Loucy (cell line): ENCODE measurements at regions not wholly inside any gene's neighbourhood (a gene's known extent, or its start where the extent isn't known, plus 50 kb on each side); places are given as distances from the start of the nearest gene placed in this dataset.

Source experiments
- H2AFZ ChIP-seq: fragments of 200-600 bp; sonication (generic); 2 replicates; pipeline ENCODE4 v1.6.0; 2016; ENCODE audit warnings: antibody characterized with exemption, mild to moderate bottlenecking, low read length, moderate library complexity
- H3F3A ChIP-seq: fragments of 200-600 bp; 2 replicates; pipeline ENCODE4 v1.6.0; 2016; ENCODE audit warnings: antibody characterized with exemption, low read depth, mild to moderate bottlenecking
- H3K27me3 ChIP-seq: fragments of 200-600 bp; sonication (generic); 2 replicates; pipeline ENCODE4 v1.6.1; 2014; ENCODE audit warnings: low read length, mild to moderate bottlenecking; ENCODE audit not compliant: insufficient read depth, poor library complexity, severe bottlenecking
- H3K36me3 ChIP-seq: fragments of 200-600 bp; sonication (generic); 2 replicates; pipeline ENCODE4 v1.6.1; 2016; ENCODE audit warnings: low read length; ENCODE audit not compliant: insufficient read depth
- H3K4me1 ChIP-seq: fragments of 200-600 bp; sonication (generic); 2 replicates; pipeline ENCODE4 v1.5.1; 2014; ENCODE audit warnings: low read length, mild to moderate bottlenecking; ENCODE audit not compliant: insufficient read depth, poor library complexity, severe bottlenecking
- H3K4me2 ChIP-seq: fragments of 200-600 bp; sonication (generic); 2 replicates; pipeline ENCODE4 v1.6.0; 2014; ENCODE audit warnings: antibody characterized with exemption, low read length, low read depth, mild to moderate bottlenecking; ENCODE audit not compliant: poor library complexity, severe bottlenecking
- H3K4me3 ChIP-seq: fragments of 200-600 bp; sonication (generic); 2 replicates; pipeline ENCODE4 v1.5.1; 2014; ENCODE audit warnings: low read length, mild to moderate bottlenecking, mixed read lengths; ENCODE audit not compliant: poor library complexity, severe bottlenecking
- H3K79me2 ChIP-seq: fragments of 200-600 bp; sonication (generic); 2 replicates; pipeline ENCODE4 v1.6.1; 2014; ENCODE audit warnings: low read length; ENCODE audit not compliant: insufficient read depth
- H3K9ac ChIP-seq: fragments of 200-600 bp; sonication (generic); 2 replicates; pipeline ENCODE4 v1.6.0; 2014; ENCODE audit warnings: mild to moderate bottlenecking, low read depth, low read length, moderate library complexity; ENCODE audit not compliant: poor library complexity, severe bottlenecking
- H3K9me2 ChIP-seq: fragments of 200-600 bp; sonication (generic); replicated peaks from 2 replicates; pipeline ENCODE4 v1.6.1; 2016; ENCODE audit warnings: low read depth, low read length, mixed read lengths
- H3K9me3 ChIP-seq: fragments of 200-600 bp; sonication (generic); 2 replicates; pipeline ENCODE4 v1.6.1; 2014; ENCODE audit warnings: mild to moderate bottlenecking, antibody characterized with exemption, low read length, low read depth; ENCODE audit not compliant: insufficient read depth
- H4K20me1 ChIP-seq: fragments of 200-600 bp; sonication (generic); 2 replicates; pipeline ENCODE4 v1.6.0; 2014; ENCODE audit warnings: antibody characterized with exemption, low read length, mild to moderate bottlenecking; ENCODE audit not compliant: insufficient read depth, poor library complexity, severe bottlenecking
- EZH2phosphoT487 ChIP-seq: fragments of 200-600 bp; IDR thresholded peaks from 2 replicates; pipeline ENCODE4 v1.6.1; 2018; ENCODE audit warnings: antibody characterized with exemption, mild to moderate bottlenecking, moderate library complexity, borderline replicate concordance
- TF ChIP-seq, protein P1 (sequence below): fragments of 200-600 bp; sonication (generic); conservative IDR thresholded peaks from 2 replicates; pipeline ENCODE4 v1.5.1; 2014; ENCODE audit warnings: mild to moderate bottlenecking, antibody characterized with exemption, low read length

DNA sequence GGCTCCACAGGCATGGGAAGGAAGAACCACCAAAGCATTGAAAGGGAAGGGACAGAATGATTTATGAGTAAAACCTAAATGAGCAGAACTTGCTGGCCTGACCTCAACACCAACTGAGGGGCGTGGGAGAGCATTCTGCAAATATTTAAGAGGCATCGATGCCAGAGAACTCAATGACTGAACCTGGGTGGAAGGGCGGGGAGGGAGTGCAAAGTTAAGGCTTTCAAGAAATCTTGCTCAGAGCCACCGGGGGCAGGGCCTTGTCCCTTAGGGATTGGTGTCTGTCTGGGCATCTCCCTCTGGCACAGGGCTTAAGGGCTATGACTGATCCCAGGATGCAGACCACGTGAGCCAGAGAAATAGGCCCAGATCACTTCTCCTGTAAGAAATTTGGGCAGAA, 137.1 kb downstream of the ADAMTS15 start:
- TF ChIP-seq EZH2phosphoT487: no peak
- TF ChIP-seq, protein P1, sequence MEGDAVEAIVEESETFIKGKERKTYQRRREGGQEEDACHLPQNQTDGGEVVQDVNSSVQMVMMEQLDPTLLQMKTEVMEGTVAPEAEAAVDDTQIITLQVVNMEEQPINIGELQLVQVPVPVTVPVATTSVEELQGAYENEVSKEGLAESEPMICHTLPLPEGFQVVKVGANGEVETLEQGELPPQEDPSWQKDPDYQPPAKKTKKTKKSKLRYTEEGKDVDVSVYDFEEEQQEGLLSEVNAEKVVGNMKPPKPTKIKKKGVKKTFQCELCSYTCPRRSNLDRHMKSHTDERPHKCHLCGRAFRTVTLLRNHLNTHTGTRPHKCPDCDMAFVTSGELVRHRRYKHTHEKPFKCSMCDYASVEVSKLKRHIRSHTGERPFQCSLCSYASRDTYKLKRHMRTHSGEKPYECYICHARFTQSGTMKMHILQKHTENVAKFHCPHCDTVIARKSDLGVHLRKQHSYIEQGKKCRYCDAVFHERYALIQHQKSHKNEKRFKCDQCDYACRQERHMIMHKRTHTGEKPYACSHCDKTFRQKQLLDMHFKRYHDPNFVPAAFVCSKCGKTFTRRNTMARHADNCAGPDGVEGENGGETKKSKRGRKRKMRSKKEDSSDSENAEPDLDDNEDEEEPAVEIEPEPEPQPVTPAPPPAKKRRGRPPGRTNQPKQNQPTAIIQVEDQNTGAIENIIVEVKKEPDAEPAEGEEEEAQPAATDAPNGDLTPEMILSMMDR: no peak
- Histone ChIP-seq H3K4me3 (no peak overlapping the region), H3K36me3 (no peaks in the 10 kb centered on the region), H3K79me2 (no peaks in the 10 kb centered on the region), H2AFZ (no peak overlapping the region), H3K4me2 (no peak overlapping the region), H3F3A (no peaks in the 10 kb centered on the region), H3K9me3 (no peaks in the 10 kb centered on the region; the same call in 1 of the 2 replicates), H3K9me2 (no peaks in the 10 kb centered on the region), H3K4me1 (no peaks in the 10 kb centered on the region), H3K9ac (no peak overlapping the region), H4K20me1 (no peaks in the 10 kb centered on the region), H3K27me3 (no peaks in the 10 kb centered on the region)

DNA sequence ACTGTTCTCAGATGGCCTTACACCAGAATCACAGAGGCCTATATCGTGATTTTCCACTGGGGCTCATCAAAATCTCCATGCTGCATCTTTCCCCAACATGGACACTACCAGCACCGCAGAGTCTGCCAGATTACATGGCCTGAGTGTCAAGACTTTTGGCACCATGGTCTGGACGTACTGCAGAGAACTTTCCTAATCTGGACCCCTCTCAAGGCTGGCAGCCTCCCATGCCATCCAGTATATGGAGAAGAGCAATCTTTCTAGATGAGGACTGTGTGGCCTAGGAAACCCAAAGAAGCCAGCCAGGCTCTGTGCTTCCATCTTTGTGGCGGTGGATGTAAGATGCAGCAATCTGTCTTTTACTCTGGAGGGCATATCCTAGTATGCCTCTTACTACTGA, 139.2 kb downstream of the ADAMTS15 start:
- TF ChIP-seq EZH2phosphoT487: no peak
- TF ChIP-seq, protein P1: no peak
- H3K9me2 ChIP-seq: no peaks in the 10 kb centered on the region
- no peaks in the 10 kb centered on the region for H3K36me3 ChIP-seq
- no peaks in the 10 kb centered on the region for H3K4me1 ChIP-seq
- H3K4me2 ChIP-seq: no peak overlapping the region
- no peak overlapping the region for H2AFZ ChIP-seq
- no peak overlapping the region for H3K9ac ChIP-seq
- no peaks in the 10 kb centered on the region for H3K27me3 ChIP-seq
- no peaks in the 10 kb centered on the region for H3F3A ChIP-seq
- no peaks in the 10 kb centered on the region; the same call in 1 of the 2 replicates for H3K9me3 ChIP-seq
- H3K79me2 ChIP-seq: no peaks in the 10 kb centered on the region
- no peaks in the 10 kb centered on the region for H4K20me1 ChIP-seq
- H3K4me3 ChIP-seq: no peak overlapping the region

DNA sequence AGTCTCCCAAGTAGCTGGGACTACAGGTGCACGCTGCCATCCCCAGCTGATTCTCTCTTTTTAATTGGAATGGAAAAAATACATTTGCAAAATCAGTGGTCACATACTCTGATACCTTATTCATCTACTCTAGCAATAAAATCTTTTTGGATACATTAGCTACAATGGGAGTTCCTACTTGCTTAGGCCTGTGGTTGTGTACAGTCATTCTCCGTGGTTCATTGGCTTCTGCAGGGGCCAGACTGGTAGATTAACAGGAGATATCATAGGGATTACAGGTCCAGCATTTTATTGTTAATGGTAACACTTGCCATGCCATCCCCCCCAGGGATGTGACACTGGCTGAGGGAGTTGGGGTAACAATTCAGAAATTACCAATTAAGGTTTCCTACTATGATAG, 140.0 kb downstream of the ADAMTS15 start:
- H3K36me3 ChIP-seq: no peaks in the 10 kb centered on the region
- H3K9me2 ChIP-seq: no peaks in the 10 kb centered on the region
- H3K9ac ChIP-seq: no peak overlapping the region
- H4K20me1 ChIP-seq: no peaks in the 10 kb centered on the region
- no peaks in the 10 kb centered on the region for H3K79me2 ChIP-seq
- H3K4me2 ChIP-seq: no peak overlapping the region
- no peaks in the 10 kb centered on the region for H3K27me3 ChIP-seq
- no peak overlapping the region for H2AFZ ChIP-seq
- H3K4me1 ChIP-seq: no peaks in the 10 kb centered on the region
- TF ChIP-seq EZH2phosphoT487: no peak
- TF ChIP-seq, protein P1: no peak
- H3K4me3 ChIP-seq: no peak overlapping the region
- H3F3A ChIP-seq: no peaks in the 10 kb centered on the region
- no peaks in the 10 kb centered on the region; the same call in 1 of the 2 replicates for H3K9me3 ChIP-seq
